SK-N-MC (cell line): ENCODE measurements at regions not wholly inside any gene's neighbourhood (a gene's known extent, or its start where the extent isn't known, plus 50 kb on each side); places are given as distances from the start of the nearest gene placed in this dataset.

Experiments
- DNase-seq: peaks from one replicate; pipeline ENCODE4 v3.0.0-alpha.2; 2011; ENCODE audit warnings: low read depth, low spot score
- H3K27ac ChIP-seq: fragments of 200-600 bp; sonication (generic); 2 replicates; pipeline ENCODE4 v1.5.1; 2016; ENCODE audit warnings: mixed run types
- H3K36me3 ChIP-seq: fragments of 200-600 bp; sonication (generic); 2 replicates; pipeline ENCODE4 v1.6.1; 2017; ENCODE audit warnings: antibody characterized with exemption, low read length, mixed read lengths; ENCODE audit not compliant: insufficient read depth
- H3K4me3 ChIP-seq: fragments of 200-600 bp; sonication (generic); 2 replicates; pipeline ENCODE4 v1.5.1; 2016
- H3K9ac ChIP-seq: fragments of 200-600 bp; sonication (generic); 2 replicates; pipeline ENCODE4 v1.8.0; 2017; ENCODE audit warnings: mixed run types, mixed read lengths; ENCODE audit not compliant: insufficient read length
- H3K9me3 ChIP-seq: fragments of 200-600 bp; sonication (generic); 2 replicates; pipeline ENCODE4 v1.6.1; 2017; ENCODE audit warnings: low read depth, mild to moderate bottlenecking, antibody characterized with exemption, low read length, moderate library complexity, mixed read lengths
- EZH2 ChIP-seq: fragments of 200-600 bp; sonication (generic); IDR thresholded peaks from one replicate; pipeline ENCODE4 v1.6.1; 2017; ENCODE audit warnings: antibody characterized with exemption
- FOXP2 ChIP-seq: optimal IDR thresholded peaks from 2 replicates; pipeline ENCODE3; 2011; ENCODE audit warnings: mild to moderate bottlenecking, moderate library complexity; ENCODE audit not compliant: insufficient read depth; ENCODE audit errors: extremely low read length, control extremely low read depth
- POLR2AphosphoS5 ChIP-seq: IDR thresholded peaks from 2 replicates; pipeline ENCODE4 v1.6.1; 2012; ENCODE audit warnings: mild to moderate bottlenecking, low read depth, low read length, borderline replicate concordance

GRCh38 chr2:195473862-195474261, 183.2 kb upstream of the SLC39A10 start:
- H3K9me3 ChIP-seq: no peaks in the 10 kb centered on the region
- TF ChIP-seq POLR2AphosphoS5 (no peak), EZH2 (no peak), FOXP2 (no peak)
- no peak overlapping the region for H3K9ac ChIP-seq
- H3K36me3 ChIP-seq: no peaks in the 10 kb centered on the region
- H3K27ac ChIP-seq: no peak overlapping the region
- H3K4me3 ChIP-seq: no peak overlapping the region
- no peak for DNase-seq

- DNase-seq: no peak
- no peak overlapping the region for H3K27ac ChIP-seq
- H3K9me3 ChIP-seq: no peaks in the 10 kb centered on the region
- TF ChIP-seq POLR2AphosphoS5 (no peak), FOXP2 (no peak), EZH2 (no peak)
- H3K9ac ChIP-seq: no peak overlapping the region
- no peaks in the 10 kb centered on the region for H3K36me3 ChIP-seq
- no peak overlapping the region for H3K4me3 ChIP-seq
Observed at GRCh38 chr2:195472501-195473234, 184.4 kb upstream of the SLC39A10 start.

GRCh38 chr2:195471807-195472206, 185.2 kb upstream of the SLC39A10 start:
- no peak for TF ChIP-seq POLR2AphosphoS5
- no peak for TF ChIP-seq EZH2
- no peak for TF ChIP-seq FOXP2
- Histone ChIP-seq H3K27ac (no peak overlapping the region), H3K36me3 (no peaks in the 10 kb centered on the region), H3K9ac (no peak overlapping the region), H3K9me3 (no peaks in the 10 kb centered on the region), H3K4me3 (no peak overlapping the region)
- no peak for DNase-seq

GRCh38 chr2:195471163-195471562, 185.9 kb upstream of the SLC39A10 start:
- H3K9ac ChIP-seq: no peak overlapping the region
- TF ChIP-seq FOXP2: no peak
- TF ChIP-seq POLR2AphosphoS5: no peak
- TF ChIP-seq EZH2: no peak
- no peak overlapping the region for H3K27ac ChIP-seq
- no peak overlapping the region for H3K4me3 ChIP-seq
- DNase-seq: no peak
- no peaks in the 10 kb centered on the region for H3K9me3 ChIP-seq
- no peaks in the 10 kb centered on the region for H3K36me3 ChIP-seq

GRCh38 chr2:195470622-195471021, 186.4 kb upstream of the SLC39A10 start:
- TF ChIP-seq POLR2AphosphoS5 (no peak), FOXP2 (no peak), EZH2 (no peak)
- Histone ChIP-seq H3K9me3 (no peaks in the 10 kb centered on the region), H3K27ac (no peak overlapping the region), H3K4me3 (no peak overlapping the region), H3K9ac (no peak overlapping the region), H3K36me3 (no peaks in the 10 kb centered on the region)
- DNase-seq: no peak

GRCh38 chr2:195468771-195469170, 188.3 kb upstream of the SLC39A10 start:
- no peak for TF ChIP-seq EZH2
- TF ChIP-seq FOXP2: no peak
- no peak for TF ChIP-seq POLR2AphosphoS5
- DNase-seq: no peak
- Histone ChIP-seq H3K36me3 (no peaks in the 10 kb centered on the region), H3K9me3 (no peaks in the 10 kb centered on the region), H3K9ac (no peak overlapping the region), H3K4me3 (no peak overlapping the region), H3K27ac (no peak overlapping the region)

- no peak overlapping the region for H3K27ac ChIP-seq
- no peaks in the 10 kb centered on the region for H3K36me3 ChIP-seq
- H3K9ac ChIP-seq: no peak overlapping the region
- H3K9me3 ChIP-seq: no peaks in the 10 kb centered on the region
- TF ChIP-seq FOXP2 (no peak), EZH2 (no peak), POLR2AphosphoS5 (no peak)
- no peak overlapping the region for H3K4me3 ChIP-seq
- DNase-seq: no peak
Observed at GRCh38 chr2:195466427-195466826, 190.6 kb upstream of the SLC39A10 start.

GRCh38 chr2:195461010-195461409, 196.0 kb upstream of the SLC39A10 start:
- DNase-seq: no peak
- no peaks in the 10 kb centered on the region for H3K9me3 ChIP-seq
- H3K4me3 ChIP-seq: no peak overlapping the region
- H3K9ac ChIP-seq: no peak overlapping the region
- H3K27ac ChIP-seq: no peak overlapping the region
- TF ChIP-seq FOXP2: no peak
- no peak for TF ChIP-seq POLR2AphosphoS5
- H3K36me3 ChIP-seq: no peaks in the 10 kb centered on the region

- no peak overlapping the region for H3K4me3 ChIP-seq
- no peak overlapping the region for H3K9ac ChIP-seq
- no peak overlapping the region for H3K27ac ChIP-seq
- no peaks in the 10 kb centered on the region for H3K9me3 ChIP-seq
- H3K36me3 ChIP-seq: no peaks in the 10 kb centered on the region
- TF ChIP-seq FOXP2: no peak
- TF ChIP-seq EZH2: no peak
- no peak for TF ChIP-seq POLR2AphosphoS5
- no peak for DNase-seq
Observed at GRCh38 chr2:195458936-195459335, 198.1 kb upstream of the SLC39A10 start.
